Pulmonary artery endothelial cell (primary cell): ENCODE measurements at regions not wholly inside any gene's neighbourhood (a gene's known extent, or its start where the extent isn't known, plus 50 kb on each side); places are given as distances from the start of the nearest gene placed in this dataset.
"Not testable (repeated sequence)": the region's sequence is repeated elsewhere in the genome, so short reads cannot be mapped to it uniquely, and the experiment has no call there.

Experiments
- DNase-seq: peaks from one replicate; pipeline ENCODE4 v3.0.0-alpha.2; 2011; ENCODE audit warnings: low read depth, low spot score

GRCh38 chr7:149635561-149636329 is 137.6 kb downstream of the ZNF467 start:
- DNase-seq, result no peak

GRCh38 chr7:149633976-149634945 is 136.7 kb upstream of the ZNF746 start:
- no peak for DNase-seq

- not testable (repeated sequence) for DNase-seq
Measured at GRCh38 chr7:149628361-149629149, 130.9 kb upstream of the ZNF746 start.

GRCh38 chr7:149627911-149628310 is 130.3 kb upstream of the ZNF746 start:
- no peak for DNase-seq

- no peak for DNase-seq
Measured at GRCh38 chr7:149626972-149627371, 129.4 kb upstream of the ZNF746 start.

GRCh38 chr7:149625947-149626392 is 128.4 kb upstream of the ZNF746 start:
- DNase-seq, result no peak

- peak; percentile 35 for DNase-seq
Measured at GRCh38 chr7:149625340-149625946, 127.8 kb upstream of the ZNF746 start.

- peak; percentile 65 for DNase-seq
Measured at GRCh38 chr7:149624419-149625339, 127.1 kb upstream of the ZNF746 start.

GRCh38 chr7:149624006-149624405 is 126.4 kb upstream of the ZNF746 start:
- DNase-seq, result no peak

- DNase-seq, result peak; percentile 19
Measured at GRCh38 chr7:149623262-149623997, 125.8 kb upstream of the ZNF746 start.

- no peak for DNase-seq
Measured at GRCh38 chr7:149622444-149623210, 125.0 kb upstream of the ZNF746 start.

- DNase-seq, result no peak
Measured at GRCh38 chr7:149621776-149622175, 124.2 kb upstream of the ZNF746 start.

- DNase-seq, result no peak
Measured at GRCh38 chr7:149620961-149621360, 123.4 kb upstream of the ZNF746 start.

GRCh38 chr7:149616898-149617297 is 119.3 kb upstream of the ZNF746 start:
- DNase-seq, result no peak

- no peak for DNase-seq
Measured at GRCh38 chr7:149615690-149616270, 118.2 kb upstream of the ZNF746 start.

GRCh38 chr7:149610441-149611011 is 112.9 kb upstream of the ZNF746 start:
- no peak for DNase-seq

- DNase-seq, result no peak
Measured at GRCh38 chr7:149608168-149608567, 110.6 kb upstream of the ZNF746 start.

GRCh38 chr7:149607683-149608082 is 110.1 kb upstream of the ZNF746 start:
- DNase-seq, result no peak
